Neural cell (in vitro differentiated cells): ENCODE measurements at regions not wholly inside any gene's neighbourhood (a gene's known extent, or its start where the extent isn't known, plus 50 kb on each side); places are given as distances from the start of the nearest gene placed in this dataset.
"Not testable (repeated sequence)": the region's sequence is repeated elsewhere in the genome, so short reads cannot be mapped to it uniquely, and the experiment has no call there.

ENCODE experiments used
- H2AFZ ChIP-seq: fragments of 200-600, 300-800 bp; sonication (generic), shearing (Covaris generic); 2 replicates; pipeline ENCODE4 v1.6.0; 2014; ENCODE audit warnings: low read depth, mild to moderate bottlenecking, antibody characterized with exemption, low read length, moderate library complexity
- H3F3A ChIP-seq: fragments of 200-600 bp; shearing (Covaris generic); 2 replicates; pipeline ENCODE4 v1.6.1; 2016; ENCODE audit warnings: mild to moderate bottlenecking, moderate library complexity, mixed read lengths, antibody characterized with exemption, low read length; ENCODE audit not compliant: insufficient read depth, poor library complexity, severe bottlenecking
- H3K27ac ChIP-seq: fragments of 200-600, 300-800 bp; sonication (generic), shearing (Covaris generic); 2 replicates; pipeline ENCODE4 v1.5.1; 2014; ENCODE audit warnings: mild to moderate bottlenecking, low read length, moderate library complexity
- H3K27me3 ChIP-seq: fragments of 300-800, 200-600 bp; sonication (generic), shearing (Covaris generic); 2 replicates; pipeline ENCODE4 v1.6.0; 2014; ENCODE audit warnings: mild to moderate bottlenecking, low read depth, low read length, moderate library complexity; ENCODE audit not compliant: insufficient read depth
- H3K36me3 ChIP-seq: fragments of 300-800, 200-600 bp; sonication (generic), shearing (Covaris generic); 2 replicates; pipeline ENCODE4 v1.5.1; 2014; ENCODE audit warnings: mild to moderate bottlenecking, antibody characterized with exemption, low read length, moderate library complexity; ENCODE audit not compliant: insufficient read depth
- H3K4me2 ChIP-seq: fragments of 300-800, 200-600 bp; sonication (generic), shearing (Covaris generic); 2 replicates; pipeline ENCODE4 v1.6.0; 2014; ENCODE audit warnings: mild to moderate bottlenecking, low read length
- H3K4me3 ChIP-seq: fragments of 300-800, 200-600 bp; sonication (generic), shearing (Covaris generic); 2 replicates; pipeline ENCODE4 v1.5.1; 2014; ENCODE audit warnings: mild to moderate bottlenecking, low read length, moderate library complexity
- H3K79me2 ChIP-seq: fragments of 200-600 bp; shearing (Covaris generic); replicated peaks from 2 replicates; pipeline ENCODE4 v1.6.0; 2014; ENCODE audit warnings: mild to moderate bottlenecking, low read length, moderate library complexity; ENCODE audit not compliant: insufficient read depth
- H3K9ac ChIP-seq: fragments of 300-800, 200-600 bp; sonication (generic), shearing (Covaris generic); 2 replicates; pipeline ENCODE4 v1.6.1; 2016; ENCODE audit warnings: mild to moderate bottlenecking, low read length, mixed read lengths
- H3K9me2 ChIP-seq: fragments of 200-600 bp; shearing (Covaris generic); 2 replicates; pipeline ENCODE4 v1.6.1; 2016; ENCODE audit warnings: mild to moderate bottlenecking, low read length, mixed read lengths; ENCODE audit not compliant: insufficient read depth
- H3K9me3 ChIP-seq: fragments of 200-600, 300-800 bp; sonication (generic), shearing (Covaris generic); 2 replicates; pipeline ENCODE4 v1.6.1; 2016; ENCODE audit warnings: mild to moderate bottlenecking, mixed run types, low read length, moderate library complexity, mixed read lengths
- H4K20me1 ChIP-seq: fragments of 200-600 bp; shearing (Covaris generic); 2 replicates; pipeline ENCODE4 v1.6.1; 2016; ENCODE audit warnings: mild to moderate bottlenecking, mixed run types; ENCODE audit not compliant: insufficient read depth
- CTCF ChIP-seq: fragments of 450-650 bp; IDR thresholded peaks from 2 replicates; pipeline ENCODE4 v1.5.1; 2014; ENCODE audit warnings: antibody characterized with exemption, mild to moderate bottlenecking, moderate library complexity; ENCODE audit not compliant: poor library complexity, severe bottlenecking
- EP300 ChIP-seq: fragments of 450-650 bp; conservative IDR thresholded peaks from 2 replicates; pipeline ENCODE4 v1.6.1; 2014; ENCODE audit warnings: antibody characterized with exemption, mild to moderate bottlenecking, moderate library complexity; ENCODE audit not compliant: poor library complexity, severe bottlenecking
- EZH2 ChIP-seq: fragments of 200-600, 300-800 bp; shearing (Covaris generic), sonication (generic); IDR thresholded peaks from 2 replicates; pipeline ENCODE4 v1.6.1; 2014; ENCODE audit warnings: antibody characterized with exemption, low read length, borderline replicate concordance, mild to moderate bottlenecking; ENCODE audit not compliant: insufficient read depth, poor library complexity, severe bottlenecking
- MXI1 ChIP-seq: fragments of 450-650 bp; conservative IDR thresholded peaks from 2 replicates; pipeline ENCODE4 v1.6.1; 2014; ENCODE audit warnings: antibody characterized with exemption, mild to moderate bottlenecking; ENCODE audit not compliant: poor library complexity, severe bottlenecking
- POLR2AphosphoS5 ChIP-seq: IDR thresholded peaks from 2 replicates; pipeline ENCODE4 v1.6.1; 2012
- RAD21 ChIP-seq: fragments of 450-650 bp; conservative IDR thresholded peaks from 2 replicates; pipeline ENCODE4 v1.6.1; 2014; ENCODE audit warnings: antibody characterized with exemption, mild to moderate bottlenecking, moderate library complexity
- REST ChIP-seq: IDR thresholded peaks from 2 replicates; pipeline ENCODE4 v1.6.1; 2012; ENCODE audit warnings: borderline replicate concordance
- SMC3 ChIP-seq: fragments of 450-650 bp; conservative IDR thresholded peaks from 2 replicates; pipeline ENCODE4 v1.6.1; 2014; ENCODE audit warnings: antibody characterized with exemption, mild to moderate bottlenecking, moderate library complexity; ENCODE audit not compliant: poor library complexity
- TAF1 ChIP-seq: IDR thresholded peaks from 2 replicates; pipeline ENCODE4 v1.6.1; 2012; ENCODE audit warnings: low read depth

DNA sequence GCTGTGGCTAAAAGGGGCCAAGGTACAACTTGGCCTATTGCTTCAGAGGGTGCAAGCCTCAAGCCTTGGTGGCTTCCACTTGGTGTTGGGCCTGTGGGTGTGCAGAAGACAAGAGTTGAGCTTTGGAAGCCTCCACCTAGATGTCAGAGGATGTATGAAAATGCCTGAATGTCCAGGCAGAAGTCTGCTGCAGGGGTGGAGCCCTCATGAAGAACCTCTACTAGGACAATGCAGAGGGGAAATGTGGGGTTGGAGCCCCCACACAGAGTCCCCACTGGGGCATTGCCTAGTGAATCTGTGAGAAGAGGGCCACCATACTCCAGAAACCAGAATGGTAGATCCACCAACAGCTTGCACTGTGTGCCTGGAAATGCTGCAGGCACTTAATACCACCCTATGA is 332.1 kb upstream of the SASH1 start:
- not testable (repeated sequence) for H3K27ac ChIP-seq, H3K27me3 ChIP-seq, H3F3A ChIP-seq, H2AFZ ChIP-seq, H3K4me3 ChIP-seq, H3K4me2 ChIP-seq, H3K36me3 ChIP-seq, H3K9ac ChIP-seq, H3K79me2 ChIP-seq, H3K9me2 ChIP-seq, H4K20me1 ChIP-seq, H3K9me3 ChIP-seq

DNA sequence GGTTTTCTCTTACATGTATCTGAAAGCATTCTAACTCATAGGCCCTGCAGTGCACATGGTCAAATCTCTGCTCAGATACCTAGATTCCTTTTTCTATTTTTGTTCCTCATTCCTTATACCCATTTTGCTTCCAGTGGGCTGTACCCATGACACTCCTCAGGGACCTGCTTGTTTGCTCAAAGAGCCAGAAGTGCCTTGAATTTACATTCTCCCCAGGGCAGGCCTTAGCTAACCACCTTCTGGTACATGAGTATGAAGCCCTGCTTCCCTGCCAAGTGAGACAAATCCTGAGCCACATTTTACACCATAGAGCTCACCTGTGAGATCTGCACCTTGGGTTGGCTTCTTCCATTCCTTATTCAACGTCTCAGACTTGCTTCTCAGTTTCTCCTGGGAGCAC is 326.6 kb upstream of the SASH1 start:
- TF ChIP-seq POLR2AphosphoS5 (no peak), SMC3 (no peak), EP300 (no peak), EZH2 (no peak), REST (no peak), MXI1 (no peak), CTCF (no peak), RAD21 (no peak), TAF1 (no peak)
- Histone ChIP-seq H3K9me3 (no peaks in the 10 kb centered on the region), H3K9me2 (no peaks in the 10 kb centered on the region), H3K4me3 (no peak overlapping the region), H3K4me2 (no peak overlapping the region), H4K20me1 (no peaks in the 10 kb centered on the region), H3K27me3 (no peaks in the 10 kb centered on the region), H3K9ac (no peak overlapping the region), H3K36me3 (no peaks in the 10 kb centered on the region), H3K79me2 (no peaks in the 10 kb centered on the region), H2AFZ (no peak overlapping the region), H3K27ac (no peak overlapping the region), H3F3A (no peaks in the 10 kb centered on the region)

DNA sequence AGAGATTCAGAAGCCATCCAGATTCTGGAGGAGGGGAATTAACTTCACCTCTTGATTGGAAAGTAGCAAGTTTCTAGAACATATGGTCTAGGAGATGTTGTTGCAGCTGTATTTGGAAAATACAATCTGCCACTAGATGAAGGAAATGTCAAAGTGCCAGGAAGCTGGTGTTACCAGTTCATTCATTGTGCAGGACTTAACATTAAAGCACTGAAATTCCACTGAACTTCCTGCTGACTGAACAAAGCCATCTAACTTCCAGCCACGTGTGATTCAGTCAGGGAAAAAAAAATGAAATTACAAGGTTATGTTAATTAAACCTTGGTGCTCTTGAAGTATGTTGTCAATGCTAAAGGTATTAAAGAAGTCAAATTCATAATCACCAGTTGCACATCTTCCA is 321.5 kb upstream of the SASH1 start:
- Histone ChIP-seq H4K20me1 (no peaks in the 10 kb centered on the region), H3K9ac (no peak overlapping the region), H2AFZ (no peak overlapping the region), H3K9me3 (no peaks in the 10 kb centered on the region), H3K79me2 (no peaks in the 10 kb centered on the region), H3F3A (no peaks in the 10 kb centered on the region), H3K4me2 (no peak overlapping the region), H3K27ac (no peak overlapping the region), H3K4me3 (no peak overlapping the region), H3K27me3 (no peaks in the 10 kb centered on the region), H3K9me2 (no peaks in the 10 kb centered on the region), H3K36me3 (no peaks in the 10 kb centered on the region)
- TF ChIP-seq SMC3 (no peak), MXI1 (no peak), EP300 (no peak), RAD21 (no peak), EZH2 (no peak), CTCF (no peak), POLR2AphosphoS5 (no peak), TAF1 (no peak), REST (no peak)
